Gastroesophageal sphincter (tissue), 4 donors: ENCODE measurements at regions not wholly inside any gene's neighbourhood (a gene's known extent, or its start where the extent isn't known, plus 50 kb on each side); places are given as distances from the start of the nearest gene placed in this dataset.

ENCODE experiments used
- ATAC-seq: fragments of 150-250 bp; one replicate; pipeline ENCODE4 v1.9.1; 2016; ENCODE audit warnings: mild to moderate bottlenecking, moderate library complexity
- H3K27ac ChIP-seq, 4 donors: fragments of 200-600 bp; sonication (generic) in 3 of 4; 1 replicate in 3 of 4; 2 replicates in 1 of 4; pipeline ENCODE4 v1.5.1; 2016 to 2019
- H3K27me3 ChIP-seq: fragments of 200-600 bp; sonication (generic); one replicate; pipeline ENCODE4 v1.5.1; 2019
- H3K36me3 ChIP-seq, 2 donors: fragments of 200-600 bp; sonication (generic); one replicate each; pipeline ENCODE4 v1.5.1; 2019; ENCODE audit warnings: control low read depth in 1 of 2
- H3K4me1 ChIP-seq, 3 donors: fragments of 200-600 bp; sonication (generic); 1 replicate in 2 of 3; 2 replicates in 1 of 3; pipeline ENCODE4 v1.5.1; 2016 to 2019; ENCODE audit warnings: control low read depth in 2 of 3
- H3K4me3 ChIP-seq, 2 donors: fragments of 200-600 bp; sonication (generic); one replicate each; pipeline ENCODE4 v1.5.1; 2019; ENCODE audit warnings: mild to moderate bottlenecking in 1 of 2, moderate library complexity in 1 of 2
- H3K9me3 ChIP-seq, 3 donors: fragments of 200-600 bp; sonication (generic); one replicate each; pipeline ENCODE4 v1.5.1; 2017 to 2019; ENCODE audit warnings: control low read depth in 2 of 3
- CTCF ChIP-seq, 4 experiments: fragments of 200-600 bp in 2 of 4; fragments of 450-650 bp in 2 of 4; sonication (generic) in 1 of 4; IDR thresholded peaks; one replicate each; pipeline ENCODE4 v1.5.1; 2017 to 2019; ENCODE audit warnings: antibody characterized with exemption in 4 of 4, mild to moderate bottlenecking in 2 of 4, moderate library complexity in 2 of 4
- EP300 ChIP-seq: sonication (generic); formaldehyde crosslinking; IDR thresholded peaks from one replicate; pipeline ENCODE4 v1.6.1; 2017; ENCODE audit warnings: antibody characterized with exemption, mild to moderate bottlenecking
- POLR2A ChIP-seq, 2 donors: fragments of 450-650 bp; IDR thresholded peaks; one replicate each; pipeline ENCODE4 v1.6.1; 2017; ENCODE audit warnings: antibody characterized with exemption in 2 of 2, mild to moderate bottlenecking in 2 of 2, moderate library complexity in 1 of 2
- POLR2AphosphoS5 ChIP-seq: sonication (generic); formaldehyde crosslinking; IDR thresholded peaks from one replicate; pipeline ENCODE4 v1.6.1; 2017; ENCODE audit warnings: antibody characterized with exemption
- WGBS, 2 donors: methylation state at CpG; one replicate each; pipeline ENCODE4 v1.1.5; 2018; ENCODE audit warnings: low coverage in 1 of 2; 5-methylcytosine and 5-hydroxymethylcytosine counted together

GRCh38 chr22:47995264-47995627, 1232.8 kb downstream of the TBC1D22A start:
- Histone ChIP-seq H3K4me3 (no peak overlapping the region), H3K4me1 (no peaks in the 10 kb centered on the region), H3K36me3 (no peaks in the 10 kb centered on the region), H3K9me3 (no peaks in the 10 kb centered on the region), H3K27ac (no peak overlapping the region), H3K27me3 (peaks cover 21% of the 10 kb centered on the region)
- 87% methylated on average over 9 of the region's 17 CpGs; no CpG with 5 or more reads in 1 of the 2 donors for WGBS, 2 donors
- TF ChIP-seq CTCF (IDR thresholded peaks at IDR 0.05) (no peak), POLR2AphosphoS5 (no peak), POLR2A (IDR thresholded peaks at IDR 0.05) (no peak), EP300 (no peak)
- no peak for ATAC-seq

- Histone ChIP-seq H3K9me3 (peaks cover 0 to 4% (median 0%) of the 10 kb centered on the region in 3 donors), H3K27ac (no peak overlapping the region), H3K4me3 (no peak overlapping the region), H3K36me3 (no peaks in the 10 kb centered on the region), H3K27me3 (peaks cover 21% of the 10 kb centered on the region), H3K4me1 (no peaks in the 10 kb centered on the region)
- ATAC-seq, result no peak
- TF ChIP-seq EP300, result no peak
- no peak for TF ChIP-seq POLR2A (IDR thresholded peaks at IDR 0.05)
- TF ChIP-seq CTCF (IDR thresholded peaks at IDR 0.05), result no peak
- TF ChIP-seq POLR2AphosphoS5, result no peak
- WGBS, 2 donors, result 61 to 72% methylated on average over 3 to 8 of the region's 11 CpGs
Observed at GRCh38 chr22:47994601-47995263, 1232.3 kb downstream of the TBC1D22A start.

GRCh38 chr22:47994045-47994444, 1231.6 kb downstream of the TBC1D22A start:
- Histone ChIP-seq H3K4me1 (no peaks in the 10 kb centered on the region), H3K27ac (no peak overlapping the region), H3K9me3 (peaks cover 0 to 11% (median 0%) of the 10 kb centered on the region in 3 donors), H3K4me3 (no peak overlapping the region), H3K36me3 (no peaks in the 10 kb centered on the region), H3K27me3 (peaks cover 21% of the 10 kb centered on the region)
- 38 to 48% methylated on average over 2 to 3 of the region's 3 CpGs for WGBS, 2 donors
- no peak for ATAC-seq
- TF ChIP-seq POLR2AphosphoS5 (no peak), EP300 (no peak), POLR2A (IDR thresholded peaks at IDR 0.05) (no peak), CTCF (IDR thresholded peaks at IDR 0.05) (no peak)

GRCh38 chr22:47990481-47990880, 1228.0 kb downstream of the TBC1D22A start:
- Histone ChIP-seq H3K9me3 (peaks cover 0 to 39% (median 0%) of the 10 kb centered on the region in 3 donors), H3K4me1 (no peaks in the 10 kb centered on the region), H3K4me3 (no peak overlapping the region), H3K27me3 (peaks cover 11% of the 10 kb centered on the region), H3K36me3 (no peaks in the 10 kb centered on the region), H3K27ac (no peak overlapping the region)
- no peak for ATAC-seq
- TF ChIP-seq EP300, result no peak
- TF ChIP-seq POLR2AphosphoS5, result no peak
- no peak for TF ChIP-seq POLR2A (IDR thresholded peaks at IDR 0.05)
- no peak for TF ChIP-seq CTCF (IDR thresholded peaks at IDR 0.05)
- WGBS, 2 donors, result 19 to 52% methylated on average over 3 of the region's 3 CpGs

- Histone ChIP-seq H3K4me3 (no peak overlapping the region), H3K27ac (no peak overlapping the region), H3K36me3 (no peaks in the 10 kb centered on the region), H3K4me1 (no peaks in the 10 kb centered on the region), H3K9me3 (peaks cover 0 to 39% (median 0%) of the 10 kb centered on the region in 3 donors), H3K27me3 (peaks cover 9% of the 10 kb centered on the region)
- no peak for ATAC-seq
- WGBS, 2 donors, result 9 to 37% methylated on average over 1 to 2 of the region's 2 CpGs
- TF ChIP-seq EP300, result no peak
- no peak for TF ChIP-seq POLR2AphosphoS5
- TF ChIP-seq CTCF (IDR thresholded peaks at IDR 0.05), result no peak
- TF ChIP-seq POLR2A (IDR thresholded peaks at IDR 0.05), result no peak
Observed at GRCh38 chr22:47987885-47988515, 1225.5 kb downstream of the TBC1D22A start.
